ENCODE measurements at regions not wholly inside any gene's neighbourhood (a gene's known extent, or its start where the extent isn't known, plus 50 kb on each side); places are given as distances from the start of the nearest gene placed in this dataset.
A peak's percentile ranks its signal among the peaks of the same experiment; 100 is the strongest.

DNA sequence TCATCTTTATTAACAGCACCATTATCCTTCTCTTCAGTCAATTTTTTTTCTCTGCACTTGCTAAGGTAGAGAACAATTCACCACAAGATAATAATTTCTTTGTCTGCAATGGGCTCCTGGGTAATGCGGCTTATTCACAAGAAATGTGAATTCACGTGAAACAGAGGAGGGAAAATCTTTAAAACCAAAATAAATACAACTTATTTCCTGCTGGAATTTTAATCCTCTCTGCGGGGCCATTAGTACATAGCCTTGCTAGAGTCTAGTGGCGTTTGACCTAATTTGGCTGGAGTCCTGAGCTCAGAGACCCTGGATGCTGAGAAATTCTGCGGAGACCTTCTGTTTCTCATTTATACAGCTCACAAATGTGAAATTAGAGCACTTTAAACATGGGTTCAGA, 319.3 kb upstream of the MMADHC start:
- TF ChIP-seq ZNF274 (IDR thresholded peaks at IDR 0.05; ENCODE audit: low read depth, low read length) (no peak), YY1 (IDR thresholded peaks at IDR 0.05; ENCODE audit: insufficient read depth, insufficient read length) (no peak)

DNA sequence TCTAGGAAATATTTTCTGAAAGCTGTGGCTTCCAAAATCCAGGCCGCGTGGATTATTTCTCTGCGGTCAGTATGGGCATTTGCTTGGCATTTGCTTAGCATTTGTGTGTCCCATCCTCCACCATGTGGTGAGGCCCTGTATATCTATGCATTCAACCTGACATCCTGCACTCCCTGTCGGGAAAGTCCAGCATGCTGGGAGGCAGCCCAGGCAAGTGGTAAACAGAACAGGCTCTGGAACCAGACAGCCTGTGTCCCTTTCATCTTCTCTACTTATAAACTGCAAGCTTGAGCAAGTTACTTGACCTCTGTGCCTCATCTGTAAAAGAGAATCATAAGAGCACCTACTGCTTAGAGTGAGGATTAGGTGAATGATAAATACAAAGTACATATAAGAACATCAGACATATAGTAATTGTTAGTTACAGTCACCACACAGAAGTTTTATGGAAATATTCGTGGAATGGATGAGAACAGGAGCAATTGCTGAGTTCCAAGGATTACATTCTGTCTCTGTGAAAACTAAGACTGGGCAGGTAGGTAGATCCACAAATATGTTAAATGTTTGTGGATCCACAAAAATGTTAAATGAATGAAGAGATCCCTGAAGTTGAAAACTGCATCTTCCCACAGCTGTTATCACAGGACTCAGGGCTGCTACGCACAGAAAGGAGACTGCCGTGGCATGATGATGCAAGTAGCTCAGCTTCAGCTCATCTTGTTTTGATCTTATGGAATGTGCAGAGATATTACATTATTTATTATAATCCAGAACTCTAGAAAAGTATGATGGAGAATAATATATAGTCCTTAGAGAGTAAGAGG, 317.0 kb upstream of the MMADHC start:
- TF ChIP-seq ZNF274 (IDR thresholded peaks at IDR 0.05; ENCODE audit: low read depth, low read length) = no peak
- TF ChIP-seq YY1 (IDR thresholded peaks at IDR 0.05; ENCODE audit: insufficient read depth, insufficient read length) = no peak
- TF ChIP-seq SUZ12 (IDR thresholded peaks at IDR 0.05; ENCODE audit: extremely low read depth, insufficient read depth, insufficient read length) = no peak
- H3K27me3 ChIP-seq (ENCODE audit: insufficient read depth, insufficient read length) = no peaks in the 10 kb centered on the region
- H3K4me3 ChIP-seq (ENCODE audit: insufficient read length, low read depth) = no peak overlapping the region
- no peaks in the 10 kb centered on the region for H3K4me1 ChIP-seq (ENCODE audit: insufficient read depth, insufficient read length)
- H3K9me3 ChIP-seq (ENCODE audit: insufficient read depth, low read length) = no peaks in the 10 kb centered on the region
- H3K9ac ChIP-seq (ENCODE audit: insufficient read length, low read depth) = no peak overlapping the region
- no peaks in the 10 kb centered on the region for H3K36me3 ChIP-seq (ENCODE audit: insufficient read depth, insufficient read length, low read length)
- DNase-seq (ENCODE audit: low read depth, low spot score) = no peak

More for the DNA sequence above, 319.3 kb upstream of the MMADHC start:
- Histone ChIP-seq H3K4me1 (ENCODE audit: insufficient read depth, insufficient read length) (no peaks in the 10 kb centered on the region), H3K9ac (ENCODE audit: insufficient read length, low read depth) (no peak overlapping the region), H3K36me3 (ENCODE audit: insufficient read depth, insufficient read length, low read length) (no peaks in the 10 kb centered on the region), H3K9me3 (ENCODE audit: insufficient read depth, low read length) (no peaks in the 10 kb centered on the region), H3K4me3 (ENCODE audit: insufficient read length, low read depth) (no peak overlapping the region), H3K27me3 (ENCODE audit: insufficient read depth, insufficient read length) (no peaks in the 10 kb centered on the region)
- DNase-seq (ENCODE audit: low read depth, low spot score) = no peak

- Histone ChIP-seq H3K27me3 (ENCODE audit: insufficient read depth, insufficient read length) (no peaks in the 10 kb centered on the region), H3K9ac (ENCODE audit: insufficient read length, low read depth) (no peak overlapping the region), H3K4me1 (ENCODE audit: insufficient read depth, insufficient read length) (no peaks in the 10 kb centered on the region), H3K36me3 (ENCODE audit: insufficient read depth, insufficient read length, low read length) (no peaks in the 10 kb centered on the region), H3K9me3 (ENCODE audit: insufficient read depth, low read length) (no peaks in the 10 kb centered on the region), H3K4me3 (ENCODE audit: insufficient read length, low read depth) (no peak overlapping the region)
- TF ChIP-seq SUZ12 (IDR thresholded peaks at IDR 0.05; ENCODE audit: extremely low read depth, insufficient read depth, insufficient read length) (no peak), ZNF274 (IDR thresholded peaks at IDR 0.05; ENCODE audit: low read depth, low read length) (no peak), YY1 (IDR thresholded peaks at IDR 0.05; ENCODE audit: insufficient read depth, insufficient read length) (no peak)
- DNase-seq (ENCODE audit: low read depth, low spot score) = no peak
Observed at GRCh38 chr2:149903626-149904025, 316.1 kb upstream of the MMADHC start.

DNA sequence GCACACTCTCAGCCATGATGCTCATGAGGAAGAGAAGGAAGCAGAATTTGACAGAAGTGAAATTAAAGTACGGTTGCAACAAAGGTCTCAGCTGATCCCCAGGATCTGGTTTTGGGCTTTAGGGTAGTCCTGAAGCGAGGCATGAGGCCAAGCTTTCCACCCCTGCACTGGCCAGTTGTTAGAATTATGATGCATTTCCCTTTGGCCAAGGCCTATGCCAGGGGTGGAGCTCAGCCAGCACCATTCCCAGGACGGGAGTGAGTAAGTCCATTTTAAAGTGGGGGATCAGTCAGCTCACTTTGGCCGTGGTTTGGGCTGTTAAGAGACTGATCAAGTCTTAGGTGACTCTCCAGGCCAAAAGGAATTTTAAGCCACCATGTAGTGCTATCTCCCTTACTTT, 314.5 kb upstream of the MMADHC start:
- no peak for DNase-seq (ENCODE audit: low read depth, low spot score)
- Histone ChIP-seq H3K9ac (ENCODE audit: insufficient read length, low read depth) (no peak overlapping the region), H3K9me3 (ENCODE audit: insufficient read depth, low read length) (no peaks in the 10 kb centered on the region), H3K4me3 (ENCODE audit: insufficient read length, low read depth) (no peak overlapping the region), H3K36me3 (ENCODE audit: insufficient read depth, insufficient read length, low read length) (no peaks in the 10 kb centered on the region), H3K4me1 (ENCODE audit: insufficient read depth, insufficient read length) (no peaks in the 10 kb centered on the region), H3K27me3 (ENCODE audit: insufficient read depth, insufficient read length) (no peaks in the 10 kb centered on the region)
- TF ChIP-seq YY1 (IDR thresholded peaks at IDR 0.05; ENCODE audit: insufficient read depth, insufficient read length) (no peak), SUZ12 (IDR thresholded peaks at IDR 0.05; ENCODE audit: extremely low read depth, insufficient read depth, insufficient read length) (no peak), ZNF274 (IDR thresholded peaks at IDR 0.05; ENCODE audit: low read depth, low read length) (no peak)

GRCh38 chr2:149901231-149901859, 313.8 kb upstream of the MMADHC start:
- H3K9me3 ChIP-seq (ENCODE audit: insufficient read depth, low read length) = no peaks in the 10 kb centered on the region
- no peaks in the 10 kb centered on the region for H3K27me3 ChIP-seq (ENCODE audit: insufficient read depth, insufficient read length)
- H3K4me1 ChIP-seq (ENCODE audit: insufficient read depth, insufficient read length) = no peaks in the 10 kb centered on the region
- H3K9ac ChIP-seq (ENCODE audit: insufficient read length, low read depth) = no peak overlapping the region
- no peak overlapping the region for H3K4me3 ChIP-seq (ENCODE audit: insufficient read length, low read depth)
- H3K36me3 ChIP-seq (ENCODE audit: insufficient read depth, insufficient read length, low read length) = no peaks in the 10 kb centered on the region
- TF ChIP-seq SUZ12 (IDR thresholded peaks at IDR 0.05; ENCODE audit: extremely low read depth, insufficient read depth, insufficient read length) = no peak
- TF ChIP-seq YY1 (IDR thresholded peaks at IDR 0.05; ENCODE audit: insufficient read depth, insufficient read length) = no peak
- TF ChIP-seq ZNF274 (IDR thresholded peaks at IDR 0.05; ENCODE audit: low read depth, low read length) = no peak
- DNase-seq (ENCODE audit: low read depth, low spot score) = no peak

GRCh38 chr2:149899390-149899789, 311.8 kb upstream of the MMADHC start:
- no peaks in the 10 kb centered on the region for H3K4me1 ChIP-seq (ENCODE audit: insufficient read depth, insufficient read length)
- H3K9me3 ChIP-seq (ENCODE audit: insufficient read depth, low read length) = no peaks in the 10 kb centered on the region
- TF ChIP-seq ZNF274 (IDR thresholded peaks at IDR 0.05; ENCODE audit: low read depth, low read length) = no peak
- no peak for TF ChIP-seq SUZ12 (IDR thresholded peaks at IDR 0.05; ENCODE audit: extremely low read depth, insufficient read depth, insufficient read length)
- TF ChIP-seq YY1 (IDR thresholded peaks at IDR 0.05; ENCODE audit: insufficient read depth, insufficient read length) = no peak
- no peak overlapping the region for H3K4me3 ChIP-seq (ENCODE audit: insufficient read length, low read depth)
- no peaks in the 10 kb centered on the region for H3K27me3 ChIP-seq (ENCODE audit: insufficient read depth, insufficient read length)
- H3K9ac ChIP-seq (ENCODE audit: insufficient read length, low read depth) = no peak overlapping the region
- H3K36me3 ChIP-seq (ENCODE audit: insufficient read depth, insufficient read length, low read length) = no peaks in the 10 kb centered on the region
- peak; percentile 46 for DNase-seq (ENCODE audit: low read depth, low spot score)

- no peaks in the 10 kb centered on the region for H3K36me3 ChIP-seq (ENCODE audit: insufficient read depth, insufficient read length, low read length)
- no peaks in the 10 kb centered on the region for H3K27me3 ChIP-seq (ENCODE audit: insufficient read depth, insufficient read length)
- no peaks in the 10 kb centered on the region for H3K9me3 ChIP-seq (ENCODE audit: insufficient read depth, low read length)
- TF ChIP-seq ZNF274 (IDR thresholded peaks at IDR 0.05; ENCODE audit: low read depth, low read length) (no peak), YY1 (IDR thresholded peaks at IDR 0.05; ENCODE audit: insufficient read depth, insufficient read length) (no peak), SUZ12 (IDR thresholded peaks at IDR 0.05; ENCODE audit: extremely low read depth, insufficient read depth, insufficient read length) (no peak)
- H3K4me3 ChIP-seq (ENCODE audit: insufficient read length, low read depth) = no peak overlapping the region
- H3K9ac ChIP-seq (ENCODE audit: insufficient read length, low read depth) = no peak overlapping the region
- no peaks in the 10 kb centered on the region for H3K4me1 ChIP-seq (ENCODE audit: insufficient read depth, insufficient read length)
- DNase-seq (ENCODE audit: low read depth, low spot score) = no peak
Observed at GRCh38 chr2:149894760-149895159, 307.2 kb upstream of the MMADHC start.
